Psoas muscle (tissue), 7 donors: ENCODE measurements at regions not wholly inside any gene's neighbourhood (a gene's known extent, or its start where the extent isn't known, plus 50 kb on each side); places are given as distances from the start of the nearest gene placed in this dataset.
"Not testable (repeated sequence)": the region's sequence is repeated elsewhere in the genome, so short reads cannot be mapped to it uniquely, and the experiment has no call there.

ENCODE experiments used
- ATAC-seq, 4 donors: fragments of 200-7000 bp; cut with Tn5 transposase; one replicate each; pipeline ENCODE4 v1.9.1; 2020; ENCODE audit warnings: moderate library complexity in 3 of 4, mild to moderate bottlenecking in 2 of 4
- DNase-seq, 2 donors: peaks; one replicate each; pipeline ENCODE4 v3.0.0-alpha.2; 2020
- H3K27ac ChIP-seq: fragments of 200-600 bp; one replicate; pipeline ENCODE4 v1.8.0; 2022
- H3K27me3 ChIP-seq, 3 donors: fragments of 200-600 bp in 1 of 3; one replicate each; pipeline versions ENCODE4 v1.6.1 to v1.8.0; 2013 to 2022; ENCODE audit warnings: low read length in 2 of 3, mild to moderate bottlenecking in 2 of 3, moderate library complexity in 1 of 3; ENCODE audit not compliant: insufficient read depth in 3 of 3
- H3K36me3 ChIP-seq, 2 donors: fragments of 200-600 bp in 1 of 2; one replicate each; pipeline versions ENCODE4 v1.6.1 to v1.8.0; 2013 to 2022; ENCODE audit warnings: low read depth in 1 of 2, mild to moderate bottlenecking in 1 of 2, moderate library complexity in 1 of 2; ENCODE audit not compliant: insufficient read depth in 1 of 2
- H3K4me1 ChIP-seq: fragments of 200-600 bp; one replicate; pipeline ENCODE4 v1.8.0; 2022
- H3K4me3 ChIP-seq: fragments of 200-600 bp; one replicate; pipeline ENCODE4 v1.8.0; 2022; ENCODE audit warnings: mild to moderate bottlenecking
- H3K9me3 ChIP-seq: fragments of 200-600 bp; one replicate; pipeline ENCODE4 v1.8.0; 2022
- CTCF ChIP-seq: fragments of 200-600 bp; IDR thresholded peaks from one replicate; pipeline ENCODE4 v1.8.0; 2022; ENCODE audit warnings: antibody characterized with exemption
- WGBS, 3 donors: extraction: QIAGEN DNeasy Blood & Tissue Kit; methylation state at CpG; one replicate each; pipeline versions ENCODE4 v1.1.6 to v1.1.7; 2013; 5-methylcytosine and 5-hydroxymethylcytosine counted together
- intact Hi-C, 2 donors: fragments of 100-400 bp; cut with DNase I; formaldehyde crosslinking; loops; one replicate each; pipeline versions ENCODE4 v1.11.0 to v1.14.2; 2022
- donor health status: healthy with polysubstance abuse.
- donor health status: DM: no; HTN: no; CAD: no; lungs with moderate emphysema.
- donor health status: Bipolar disorder and iron deficiency.
- donor health status: healthy.
- donor health status: DM: yes; HTN: yes; CAD: no.
- donor health status: DM: no; HTN: no; CAD: no.
- donor health status: DM: yes; HTN: yes; CAD: no.

- DNase-seq (no peak), ATAC-seq (no peak)
- no peak overlapping the region for H3K4me3 ChIP-seq
- no peaks in the 10 kb centered on the region for H3K4me1 ChIP-seq
- intact Hi-C loops = no loop called here
- TF ChIP-seq CTCF = no peak
- H3K27me3 ChIP-seq = peaks cover 0 to 6% (median 4%) of the 10 kb centered on the region in 3 donors
- no peak overlapping the region for H3K27ac ChIP-seq
- no peaks in the 10 kb centered on the region for H3K9me3 ChIP-seq
- 55 to 74% (median 62%) methylated on average over 1 of the region's 1 CpG for WGBS, 3 donors
- H3K36me3 ChIP-seq = no peaks in the 10 kb centered on the region
These were observed 108.6 kb downstream of the TMEM130 start for GRCh38 chr7:98761225-98761624.

- no peak for DNase-seq
- TF ChIP-seq CTCF = no peak
- no peaks in the 10 kb centered on the region for H3K4me1 ChIP-seq
- no peak for ATAC-seq
- no peak overlapping the region for H3K27ac ChIP-seq
- peaks cover 0 to 6% (median 4%) of the 10 kb centered on the region in 3 donors for H3K27me3 ChIP-seq
- WGBS, 3 donors = 39 to 65% (median 51%) methylated on average over 4 of the region's 4 CpGs
- H3K9me3 ChIP-seq = no peaks in the 10 kb centered on the region
- intact Hi-C loops = no loop called here
- H3K4me3 ChIP-seq = no peak overlapping the region
- no peaks in the 10 kb centered on the region for H3K36me3 ChIP-seq
These were observed 107.2 kb downstream of the TMEM130 start for GRCh38 chr7:98762620-98763019.

GRCh38 chr7:98763441-98763840 lies 106.4 kb downstream of the TMEM130 start:
- Histone ChIP-seq H3K4me3 (no peak overlapping the region), H3K27me3 (peaks cover 0 to 6% (median 4%) of the 10 kb centered on the region in 3 donors), H3K27ac (no peak overlapping the region), H3K9me3 (no peaks in the 10 kb centered on the region), H3K36me3 (no peaks in the 10 kb centered on the region), H3K4me1 (no peaks in the 10 kb centered on the region)
- no peak for TF ChIP-seq CTCF
- DNase-seq = no peak
- intact Hi-C loops = no loop called here
- 61 to 69% (median 66%) methylated on average over 8 of the region's 8 CpGs for WGBS, 3 donors
- ATAC-seq = no peak

GRCh38 chr7:98764946-98765345 lies 104.9 kb downstream of the TMEM130 start:
- Histone ChIP-seq H3K36me3 (no peaks in the 10 kb centered on the region), H3K27ac (no peak overlapping the region), H3K4me3 (no peak overlapping the region), H3K27me3 (peaks cover 0 to 6% (median 4%) of the 10 kb centered on the region in 3 donors), H3K9me3 (no peaks in the 10 kb centered on the region), H3K4me1 (no peaks in the 10 kb centered on the region)
- DNase-seq = no peak
- ATAC-seq = no peak
- no peak for TF ChIP-seq CTCF
- intact Hi-C loops = no loop called here
- 65 to 89% (median 73%) methylated on average over 8 of the region's 8 CpGs for WGBS, 3 donors

- H3K36me3 ChIP-seq, H3K4me3 ChIP-seq, DNase-seq, H3K27ac ChIP-seq, H3K4me1 ChIP-seq, ATAC-seq, intact Hi-C loops, H3K9me3 ChIP-seq, H3K27me3 ChIP-seq: not testable (repeated sequence)
- 89 to 92% (median 91%) methylated on average over 5 of the region's 5 CpGs for WGBS, 3 donors
These were observed 99.7 kb downstream of the TMEM130 start for GRCh38 chr7:98770085-98770484.
